DND-41 (cell line): ENCODE measurements at regions not wholly inside any gene's neighbourhood (a gene's known extent, or its start where the extent isn't known, plus 50 kb on each side); places are given as distances from the start of the nearest gene placed in this dataset.

Experiments
- ATAC-seq: fragments of 200-7000 bp; cut with Tn5 transposase; 3 replicates; pipeline ENCODE4 v1.9.1; 2021; ENCODE audit warnings: low read depth; ENCODE audit not compliant: insufficient read depth
- DNase-seq: peaks from one replicate; pipeline ENCODE4 v3.0.0-alpha.2; 2020
- H2AFZ ChIP-seq: 2 replicates; pipeline ENCODE4 v1.6.0; 2012; ENCODE audit warnings: low read depth, low read length
- H3K27ac ChIP-seq: 2 replicates; pipeline ENCODE4 v1.5.1; 2012; ENCODE audit warnings: low read length, inconsistent platforms
- H3K27me3 ChIP-seq: fragments of 200-600 bp; sonication (generic); 2 replicates; pipeline ENCODE4 v1.6.0; 2012; ENCODE audit warnings: low read length, mild to moderate bottlenecking, inconsistent platforms; ENCODE audit not compliant: insufficient read depth, poor library complexity
- H3K36me3 ChIP-seq: 2 replicates; pipeline ENCODE4 v1.5.1; 2012; ENCODE audit warnings: low read length, inconsistent platforms; ENCODE audit not compliant: insufficient read depth
- H3K4me1 ChIP-seq: 2 replicates; pipeline ENCODE4 v1.5.1; 2012; ENCODE audit warnings: mild to moderate bottlenecking, low read length; ENCODE audit not compliant: insufficient read depth
- H3K4me2 ChIP-seq: 2 replicates; pipeline ENCODE4 v1.6.0; 2012; ENCODE audit warnings: mild to moderate bottlenecking, moderate library complexity, low read length, inconsistent platforms; ENCODE audit not compliant: insufficient read depth
- H3K4me3 ChIP-seq, 2 experiments: fragments of 200-600 bp in 1 of 2; shearing (Covaris generic) in 1 of 2; 2 replicates each; pipeline ENCODE4 v1.5.1; 2012 to 2016; ENCODE audit warnings: inconsistent platforms in 2 of 2, low read length in 2 of 2, mild to moderate bottlenecking in 2 of 2, low read depth in 1 of 2, moderate library complexity in 1 of 2
- H3K79me2 ChIP-seq: 2 replicates; pipeline ENCODE4 v1.6.0; 2012; ENCODE audit warnings: low read length, inconsistent platforms; ENCODE audit not compliant: insufficient read depth
- H3K9ac ChIP-seq: 2 replicates; pipeline ENCODE4 v1.6.0; 2012; ENCODE audit warnings: low read depth, mild to moderate bottlenecking, inconsistent platforms, low read length, moderate library complexity
- H3K9me3 ChIP-seq: 2 replicates; pipeline ENCODE4 v1.5.1; 2012; ENCODE audit warnings: low read length, moderate library complexity, mild to moderate bottlenecking, inconsistent platforms; ENCODE audit not compliant: insufficient read depth, severe bottlenecking
- H4K20me1 ChIP-seq: 2 replicates; pipeline ENCODE4 v1.6.0; 2012; ENCODE audit warnings: low read length; ENCODE audit not compliant: insufficient read depth
- EZH2 ChIP-seq: IDR thresholded peaks from 3 replicates; pipeline ENCODE4 v1.6.1; 2012; ENCODE audit warnings: borderline replicate concordance, low read depth, mild to moderate bottlenecking, moderate library complexity, low read length, inconsistent platforms; ENCODE audit not compliant: severe bottlenecking
- TF ChIP-seq, protein P1 (sequence below): IDR thresholded peaks from 2 replicates; pipeline ENCODE4 v1.5.1; 2012; ENCODE audit warnings: borderline replicate concordance, low read length, moderate library complexity, mild to moderate bottlenecking; ENCODE audit not compliant: poor library complexity, severe bottlenecking; ENCODE audit errors: extremely low read depth

DNA sequence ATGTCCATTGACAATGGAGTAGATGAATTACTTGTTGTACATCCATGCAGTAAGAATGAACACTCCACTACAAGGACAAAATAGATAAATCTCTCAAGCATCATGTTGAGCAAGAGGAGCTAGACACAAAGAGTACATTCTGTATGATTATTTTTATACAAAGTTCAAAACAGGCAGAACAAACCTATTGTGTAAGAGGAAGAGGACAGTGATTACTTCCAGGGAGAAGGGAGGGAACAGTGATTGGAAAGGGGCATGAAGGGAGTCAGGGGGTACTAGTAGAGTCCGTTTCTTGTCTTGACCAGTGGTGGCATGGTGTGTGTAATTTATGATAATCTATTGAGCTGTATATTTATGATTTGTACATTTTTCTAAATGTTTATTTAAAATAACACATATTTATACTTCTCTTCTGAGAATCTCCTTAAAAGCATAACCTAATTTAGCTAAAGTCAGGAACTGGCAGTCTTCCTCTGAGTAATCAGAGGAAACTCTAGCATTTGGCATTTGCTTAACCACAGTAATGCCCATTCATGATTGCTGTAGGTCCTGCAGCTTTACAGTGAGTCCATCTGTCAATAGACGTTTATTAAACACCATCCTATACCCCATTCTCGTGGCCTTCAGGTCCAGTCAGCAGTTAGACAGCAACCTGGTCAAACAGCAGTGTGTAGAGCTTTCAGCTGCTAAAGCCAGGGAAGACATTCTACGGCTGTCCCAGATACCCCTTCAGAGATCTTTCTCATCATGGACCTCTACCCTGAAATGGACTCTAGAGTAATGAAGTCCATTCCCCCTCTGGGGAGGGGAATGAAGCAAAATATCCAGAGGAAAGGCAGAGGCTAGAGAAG, 114.1 kb upstream of the GALNT2 start:
- no peaks in the 10 kb centered on the region for H4K20me1 ChIP-seq
- ATAC-seq: no peak
- H3K27me3 ChIP-seq: no peaks in the 10 kb centered on the region
- no peak overlapping the region for H3K9ac ChIP-seq
- no peak overlapping the region for H3K4me3 ChIP-seq
- H3K4me1 ChIP-seq: peaks cover 17% of the 10 kb centered on the region
- TF ChIP-seq EZH2: no peak
- TF ChIP-seq, protein P1, sequence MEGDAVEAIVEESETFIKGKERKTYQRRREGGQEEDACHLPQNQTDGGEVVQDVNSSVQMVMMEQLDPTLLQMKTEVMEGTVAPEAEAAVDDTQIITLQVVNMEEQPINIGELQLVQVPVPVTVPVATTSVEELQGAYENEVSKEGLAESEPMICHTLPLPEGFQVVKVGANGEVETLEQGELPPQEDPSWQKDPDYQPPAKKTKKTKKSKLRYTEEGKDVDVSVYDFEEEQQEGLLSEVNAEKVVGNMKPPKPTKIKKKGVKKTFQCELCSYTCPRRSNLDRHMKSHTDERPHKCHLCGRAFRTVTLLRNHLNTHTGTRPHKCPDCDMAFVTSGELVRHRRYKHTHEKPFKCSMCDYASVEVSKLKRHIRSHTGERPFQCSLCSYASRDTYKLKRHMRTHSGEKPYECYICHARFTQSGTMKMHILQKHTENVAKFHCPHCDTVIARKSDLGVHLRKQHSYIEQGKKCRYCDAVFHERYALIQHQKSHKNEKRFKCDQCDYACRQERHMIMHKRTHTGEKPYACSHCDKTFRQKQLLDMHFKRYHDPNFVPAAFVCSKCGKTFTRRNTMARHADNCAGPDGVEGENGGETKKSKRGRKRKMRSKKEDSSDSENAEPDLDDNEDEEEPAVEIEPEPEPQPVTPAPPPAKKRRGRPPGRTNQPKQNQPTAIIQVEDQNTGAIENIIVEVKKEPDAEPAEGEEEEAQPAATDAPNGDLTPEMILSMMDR: no peak
- peak overlapping the region; percentile 59; the same call in 1 of the 2 replicates for H3K4me2 ChIP-seq
- H3K27ac ChIP-seq: 0 out of 2 replicates have a peak overlapping the region, but pooled peaks have one; percentile 15
- H2AFZ ChIP-seq: peak overlapping the region; percentile 50
- DNase-seq: no peak
- no peaks in the 10 kb centered on the region for H3K79me2 ChIP-seq
- no peaks in the 10 kb centered on the region for H3K36me3 ChIP-seq
- no peaks in the 10 kb centered on the region for H3K9me3 ChIP-seq

DNA sequence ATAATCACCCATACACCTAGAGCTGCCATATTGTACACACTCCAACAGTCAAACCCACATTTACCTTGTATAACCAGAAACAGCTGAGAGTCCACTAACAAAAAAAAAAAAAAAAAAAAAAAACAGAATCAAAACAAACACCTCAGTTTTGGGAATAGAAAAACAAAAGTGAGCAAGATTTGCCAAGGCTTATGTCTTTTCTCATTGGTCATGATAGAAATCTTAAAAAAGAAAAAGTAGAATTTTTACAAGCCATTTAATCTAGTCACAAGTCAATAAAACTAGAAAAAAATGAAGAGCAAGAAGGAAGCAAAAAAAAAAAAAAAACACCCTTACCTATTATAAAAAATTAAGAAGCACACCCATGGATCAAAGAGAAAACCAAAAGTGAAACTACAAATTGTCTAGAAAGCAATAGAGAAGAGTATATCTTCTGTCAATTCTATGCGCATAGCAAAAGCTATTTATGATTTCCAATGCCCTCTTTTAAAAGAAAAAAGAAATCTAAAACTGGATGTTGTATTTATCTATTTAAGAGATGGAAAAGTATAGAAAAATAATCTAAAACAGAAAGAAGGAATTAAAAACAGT, 113.2 kb upstream of the GALNT2 start:
- no peaks in the 10 kb centered on the region for H3K27me3 ChIP-seq
- H2AFZ ChIP-seq: peak overlapping the region; percentile 50
- H4K20me1 ChIP-seq: no peaks in the 10 kb centered on the region

DNA sequence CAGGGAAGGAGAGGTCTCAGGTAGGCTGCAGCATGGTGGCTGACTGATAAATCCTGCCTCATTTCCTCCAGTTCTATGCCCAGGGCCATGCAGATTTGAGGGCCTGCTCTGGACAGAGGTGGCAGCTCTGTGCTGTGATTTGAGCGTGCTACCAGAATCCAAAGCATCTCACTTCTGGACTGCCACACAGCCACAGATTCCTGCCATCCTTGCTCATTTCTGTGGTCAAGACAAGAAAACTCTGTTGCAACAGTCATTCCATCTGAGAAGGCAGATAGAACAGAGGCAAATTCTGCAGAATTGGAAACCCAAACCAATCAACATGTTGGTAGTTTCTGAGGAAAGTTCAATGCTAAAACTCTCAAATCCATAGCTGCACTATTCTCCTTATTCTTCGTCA, 102.8 kb upstream of the GALNT2 start:
- H3K36me3 ChIP-seq: no peaks in the 10 kb centered on the region
- no peak overlapping the region for H3K4me3 ChIP-seq
- no peak for TF ChIP-seq EZH2
- TF ChIP-seq, protein P1: no peak
- no peak overlapping the region for H3K9ac ChIP-seq
- no peaks in the 10 kb centered on the region for H3K9me3 ChIP-seq
- no peak overlapping the region for H2AFZ ChIP-seq
- H3K79me2 ChIP-seq: no peaks in the 10 kb centered on the region
- no peak overlapping the region for H3K27ac ChIP-seq
- no peaks in the 10 kb centered on the region for H3K27me3 ChIP-seq
- ATAC-seq: no peak
- DNase-seq: no peak
- H4K20me1 ChIP-seq: no peaks in the 10 kb centered on the region
- no peaks in the 10 kb centered on the region for H3K4me1 ChIP-seq
- no peak overlapping the region for H3K4me2 ChIP-seq

More for the DNA sequence above, 113.2 kb upstream of the GALNT2 start:
- Histone ChIP-seq H3K79me2 (no peaks in the 10 kb centered on the region), H3K4me3 (peak overlapping the region in 1 of 2 experiments; percentile 27; a peak in 2 of 4 replicates), H3K4me2 (peak overlapping the region; percentile 59), H3K36me3 (no peaks in the 10 kb centered on the region), H3K9ac (peak overlapping the region; percentile 30), H3K9me3 (no peaks in the 10 kb centered on the region), H3K27ac (peak overlapping the region; percentile 56), H3K4me1 (peaks cover 17% of the 10 kb centered on the region)
- TF ChIP-seq, protein P1: no peak
- TF ChIP-seq EZH2: no peak
- ATAC-seq (peak; percentile 78), DNase-seq (no peak)
